ENCODE measurements at regions not wholly inside any gene's neighbourhood (a gene's known extent, or its start where the extent isn't known, plus 50 kb on each side); places are given as distances from the start of the nearest gene placed in this dataset.
"Not testable (repeated sequence)": the region's sequence is repeated elsewhere in the genome, so short reads cannot be mapped to it uniquely, and the experiment has no call there.

- H3K14ac ChIP-seq (replicated peaks; ENCODE audit: low read depth, low read length); DNase-seq; H3K4me1 ChIP-seq (ENCODE audit: control insufficient read depth, insufficient read depth, low read length); BruUV-seq (replicated peaks); H2AFZ ChIP-seq (replicated peaks; ENCODE audit: low read length, poor library complexity); H3K9ac ChIP-seq (ENCODE audit: low read depth, low read length); H4K20me1 ChIP-seq (ENCODE audit: insufficient read depth, low read length); H2AK5ac ChIP-seq (ENCODE audit: low read depth, low read length); H4K8ac ChIP-seq (ENCODE audit: low read depth in 2 of 2, low read length in 2 of 2); H3K27ac ChIP-seq (ENCODE audit: insufficient read depth, low read length); H3K36me3 ChIP-seq (ENCODE audit: control insufficient read depth, insufficient read depth, low read length); POLR2A ChIA-PET (ENCODE audit: unreplicated experiment); H3K27me3 ChIP-seq (ENCODE audit: control insufficient read depth, insufficient read depth, low read length); H3K9me1 ChIP-seq (ENCODE audit: insufficient read depth, low read length); H2AK9ac ChIP-seq (replicated peaks; ENCODE audit: low read depth, low read length, poor library complexity); H3K18ac ChIP-seq (ENCODE audit: low read depth, low read length); H2BK5ac ChIP-seq (ENCODE audit: low read depth, low read length, poor library complexity, severe bottlenecking); dilution Hi-C loops (cut with HindIII; ENCODE audit: low sequenced_read_pairs, unreplicated experiment); H2BK120ac ChIP-seq (ENCODE audit: low read depth, low read length); H4K91ac ChIP-seq (ENCODE audit: insufficient read depth, low read depth, low read length); H3K79me1 ChIP-seq (ENCODE audit: low read depth in 1 of 2, low read length in 2 of 2); H3K56ac ChIP-seq (ENCODE audit: extremely low read depth, insufficient read depth, low read length); H2BK15ac ChIP-seq (ENCODE audit: low read depth, low read length); H4K5ac ChIP-seq (ENCODE audit: low read depth, low read length); CTCF ChIA-PET; H3K9me3 ChIP-seq (ENCODE audit: control insufficient read depth, insufficient read depth, low read length); H3K4me2 ChIP-seq (ENCODE audit: low read depth, low read length); H2BK20ac ChIP-seq (ENCODE audit: low read depth, low read length); H3K23ac ChIP-seq (ENCODE audit: low read depth, low read length); H3K4me3 ChIP-seq (ENCODE audit: insufficient read depth, low read depth, low read length); in situ Hi-C loops (cut with MboI; ENCODE audit: low sequenced_read_pairs); H3K4ac ChIP-seq (ENCODE audit: low read depth, low read length); ATAC-seq (ENCODE audit: low read depth); intact Hi-C loops (cut with micrococcal nuclease): not testable (repeated sequence)
- WGBS, 2 experiments (ENCODE audit: extremely low coverage in 2 of 2, insufficient read length in 1 of 2), result no CpG with 5 or more reads among the region's 2 CpGs
Measured at GRCh38 chr3:87543408-87543807, 267.0 kb upstream of the POU1F1 start.

All from IMR-90 (cell line).